IMR-90 (cell line): ENCODE measurements at regions not wholly inside any gene's neighbourhood (a gene's known extent, or its start where the extent isn't known, plus 50 kb on each side); places are given as distances from the start of the nearest gene placed in this dataset.

Experiments
- BHLHE40 ChIP-seq: fragments of 150-350 bp; IDR thresholded peaks from 2 replicates; pipeline ENCODE4 v1.6.1; 2016; ENCODE audit warnings: mild to moderate bottlenecking, low read depth, low read length
- FOS ChIP-seq: fragments of 150-350 bp; IDR thresholded peaks from 2 replicates; pipeline ENCODE4 v1.6.1; 2016; ENCODE audit warnings: low read depth, low read length
- MAZ ChIP-seq: IDR thresholded peaks from 2 replicates; pipeline ENCODE4 v1.6.1; 2012; ENCODE audit warnings: low read depth, mild to moderate bottlenecking, low read length, improper control_type of control experiment, moderate library complexity, borderline replicate concordance
- POLR2A ChIP-seq: IDR thresholded peaks from 2 replicates; pipeline ENCODE4 v1.6.1; 2012; ENCODE audit warnings: mild to moderate bottlenecking, low read depth, low read length
- RAD21 ChIP-seq: IDR thresholded peaks from 2 replicates; pipeline ENCODE4 v1.6.1; 2012; ENCODE audit warnings: low read length, improper control_type of control experiment
- SMC3 ChIP-seq: fragments of 150-350 bp; IDR thresholded peaks from 2 replicates; pipeline ENCODE4 v1.6.1; 2016; ENCODE audit warnings: low read depth, mild to moderate bottlenecking, antibody characterized with exemption, low read length, moderate library complexity
- TF ChIP-seq, protein P1 (sequence below): conservative IDR thresholded peaks from 2 replicates; pipeline ENCODE4 v1.5.1; 2012; ENCODE audit warnings: mild to moderate bottlenecking, low read depth, low read length, improper control_type of control experiment
- TF ChIP-seq, protein P2 (sequence below): fragments of 150-350 bp; IDR thresholded peaks from 2 replicates; pipeline ENCODE4 v1.6.1; 2017; ENCODE audit warnings: mild to moderate bottlenecking, antibody characterized with exemption, low read length, low read depth

DNA sequence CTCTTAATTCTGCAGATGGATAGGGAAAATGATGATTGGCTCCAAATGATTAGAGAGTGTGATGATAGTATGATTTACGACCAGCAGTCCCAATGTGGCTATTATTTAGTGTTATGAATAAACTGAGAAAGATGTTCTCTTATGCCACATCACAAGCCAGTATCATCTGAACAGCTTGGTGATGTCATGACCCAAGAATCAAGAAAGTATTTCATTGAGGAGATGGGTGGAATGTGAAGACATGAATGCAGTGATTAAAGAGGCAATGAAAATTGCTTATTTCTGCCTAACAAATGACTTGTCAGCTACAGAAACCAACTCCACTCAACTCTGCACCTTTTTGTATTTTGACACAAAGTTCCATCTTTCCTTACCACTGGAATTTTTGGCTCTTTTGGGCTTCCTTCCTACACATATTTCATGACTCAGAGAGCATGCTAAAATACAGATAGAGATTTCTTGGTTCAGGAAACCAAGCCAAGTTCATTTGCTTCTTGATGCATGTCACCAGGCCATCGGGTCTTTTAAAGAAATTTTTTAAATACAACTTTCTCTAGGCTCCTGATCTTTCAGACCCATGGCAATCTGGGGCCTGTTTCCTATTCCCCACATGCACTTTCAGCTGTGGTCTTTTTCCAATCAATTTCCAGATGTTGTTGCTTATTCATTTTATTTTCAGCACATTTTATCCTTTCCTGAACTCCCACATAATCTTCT lies 174.2 kb downstream of the HHIP start:
- TF ChIP-seq, protein P1, sequence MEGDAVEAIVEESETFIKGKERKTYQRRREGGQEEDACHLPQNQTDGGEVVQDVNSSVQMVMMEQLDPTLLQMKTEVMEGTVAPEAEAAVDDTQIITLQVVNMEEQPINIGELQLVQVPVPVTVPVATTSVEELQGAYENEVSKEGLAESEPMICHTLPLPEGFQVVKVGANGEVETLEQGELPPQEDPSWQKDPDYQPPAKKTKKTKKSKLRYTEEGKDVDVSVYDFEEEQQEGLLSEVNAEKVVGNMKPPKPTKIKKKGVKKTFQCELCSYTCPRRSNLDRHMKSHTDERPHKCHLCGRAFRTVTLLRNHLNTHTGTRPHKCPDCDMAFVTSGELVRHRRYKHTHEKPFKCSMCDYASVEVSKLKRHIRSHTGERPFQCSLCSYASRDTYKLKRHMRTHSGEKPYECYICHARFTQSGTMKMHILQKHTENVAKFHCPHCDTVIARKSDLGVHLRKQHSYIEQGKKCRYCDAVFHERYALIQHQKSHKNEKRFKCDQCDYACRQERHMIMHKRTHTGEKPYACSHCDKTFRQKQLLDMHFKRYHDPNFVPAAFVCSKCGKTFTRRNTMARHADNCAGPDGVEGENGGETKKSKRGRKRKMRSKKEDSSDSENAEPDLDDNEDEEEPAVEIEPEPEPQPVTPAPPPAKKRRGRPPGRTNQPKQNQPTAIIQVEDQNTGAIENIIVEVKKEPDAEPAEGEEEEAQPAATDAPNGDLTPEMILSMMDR, result no peak
- TF ChIP-seq SMC3 (no peak), RAD21 (no peak), FOS (no peak), POLR2A (no peak), MAZ (no peak), BHLHE40 (no peak)
- TF ChIP-seq, protein P2, sequence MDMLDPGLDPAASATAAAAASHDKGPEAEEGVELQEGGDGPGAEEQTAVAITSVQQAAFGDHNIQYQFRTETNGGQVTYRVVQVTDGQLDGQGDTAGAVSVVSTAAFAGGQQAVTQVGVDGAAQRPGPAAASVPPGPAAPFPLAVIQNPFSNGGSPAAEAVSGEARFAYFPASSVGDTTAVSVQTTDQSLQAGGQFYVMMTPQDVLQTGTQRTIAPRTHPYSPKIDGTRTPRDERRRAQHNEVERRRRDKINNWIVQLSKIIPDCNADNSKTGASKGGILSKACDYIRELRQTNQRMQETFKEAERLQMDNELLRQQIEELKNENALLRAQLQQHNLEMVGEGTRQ, result no peak
